KMS-11 (cell line): ENCODE measurements at regions not wholly inside any gene's neighbourhood (a gene's known extent, or its start where the extent isn't known, plus 50 kb on each side); places are given as distances from the start of the nearest gene placed in this dataset.

ENCODE experiments used
- H2AFZ ChIP-seq: fragments of 200-600 bp; sonication (generic); 2 replicates; pipeline ENCODE4 v1.6.1; 2016; ENCODE audit warnings: antibody characterized with exemption, mixed run types, low read depth
- H3K27ac ChIP-seq: fragments of 200-600 bp; sonication (generic); 2 replicates; pipeline ENCODE4 v1.6.1; 2016; ENCODE audit warnings: mild to moderate bottlenecking, mixed run types
- H3K27me3 ChIP-seq: fragments of 200-600 bp; sonication (generic); 2 replicates; pipeline ENCODE4 v1.6.1; 2017; ENCODE audit warnings: mild to moderate bottlenecking, low read depth, mixed run types, moderate library complexity; ENCODE audit not compliant: insufficient read depth
- H3K36me3 ChIP-seq: fragments of 200-600 bp; sonication (generic); 2 replicates; pipeline ENCODE4 v1.6.1; 2017; ENCODE audit warnings: mild to moderate bottlenecking, mixed run types; ENCODE audit not compliant: insufficient read depth
- H3K4me1 ChIP-seq: fragments of 200-600 bp; sonication (generic); 2 replicates; pipeline ENCODE4 v1.6.1; 2016; ENCODE audit warnings: mild to moderate bottlenecking, low read depth, mixed run types; ENCODE audit not compliant: poor library complexity, severe bottlenecking
- H3K4me2 ChIP-seq: fragments of 200-600 bp; sonication (generic); 2 replicates; pipeline ENCODE4 v1.7.0; 2016; ENCODE audit warnings: mild to moderate bottlenecking, mixed run types
- H3K4me3 ChIP-seq: fragments of 200-600 bp; sonication (generic); IDR thresholded peaks from 2 replicates; pipeline ENCODE4 v1.6.1; 2017; ENCODE audit warnings: low read depth, low read length, mixed read lengths; ENCODE audit not compliant: insufficient read depth
- H3K79me2 ChIP-seq: fragments of 200-600 bp; sonication (generic); 2 replicates; pipeline ENCODE4 v1.6.1; 2016; ENCODE audit warnings: low read depth, mixed run types; ENCODE audit not compliant: insufficient read depth
- H3K9ac ChIP-seq: fragments of 200-600 bp; sonication (generic); 2 replicates; pipeline ENCODE4 v1.6.1; 2016; ENCODE audit warnings: mild to moderate bottlenecking, mixed run types
- H4K20me1 ChIP-seq: fragments of 200-600 bp; sonication (generic); 2 replicates; pipeline ENCODE4 v1.6.1; 2016; ENCODE audit warnings: mild to moderate bottlenecking, mixed run types; ENCODE audit not compliant: insufficient read depth
- CTCF ChIP-seq: fragments of 200-600 bp; sonication (generic); conservative IDR thresholded peaks from 2 replicates; pipeline ENCODE4 v1.6.1; 2017; ENCODE audit warnings: low read depth, mild to moderate bottlenecking, antibody characterized with exemption, low read length, moderate library complexity, mixed read lengths

- no peak overlapping the region for H3K27ac ChIP-seq
- no peak overlapping the region for H3K9ac ChIP-seq
- no peaks in the 10 kb centered on the region for H3K4me1 ChIP-seq
- no peak overlapping the region for H2AFZ ChIP-seq
- no peaks in the 10 kb centered on the region for H4K20me1 ChIP-seq
- H3K79me2 ChIP-seq: no peaks in the 10 kb centered on the region
- no peak for TF ChIP-seq CTCF
- H3K27me3 ChIP-seq: no peaks in the 10 kb centered on the region
- no peaks in the 10 kb centered on the region for H3K36me3 ChIP-seq
- no peak overlapping the region for H3K4me2 ChIP-seq
- no peak overlapping the region for H3K4me3 ChIP-seq
Observed at GRCh38 chr2:83650161-83650560, 808.9 kb downstream of the SUCLG1 start.

- Histone ChIP-seq H3K79me2 (no peaks in the 10 kb centered on the region), H3K27me3 (no peaks in the 10 kb centered on the region), H3K4me2 (no peak overlapping the region), H2AFZ (no peak overlapping the region), H3K27ac (no peak overlapping the region), H3K4me1 (no peaks in the 10 kb centered on the region), H4K20me1 (no peaks in the 10 kb centered on the region), H3K9ac (no peak overlapping the region), H3K4me3 (no peak overlapping the region), H3K36me3 (no peaks in the 10 kb centered on the region)
- TF ChIP-seq CTCF: no peak
Observed at GRCh38 chr2:83640506-83640905, 818.6 kb downstream of the SUCLG1 start.

- no peaks in the 10 kb centered on the region for H4K20me1 ChIP-seq
- no peak overlapping the region for H2AFZ ChIP-seq
- H3K4me3 ChIP-seq: no peak overlapping the region
- H3K36me3 ChIP-seq: no peaks in the 10 kb centered on the region
- no peak for TF ChIP-seq CTCF
- no peak overlapping the region for H3K4me2 ChIP-seq
- H3K9ac ChIP-seq: no peak overlapping the region
- no peak overlapping the region for H3K27ac ChIP-seq
- H3K4me1 ChIP-seq: no peaks in the 10 kb centered on the region
- H3K79me2 ChIP-seq: no peaks in the 10 kb centered on the region
- H3K27me3 ChIP-seq: no peaks in the 10 kb centered on the region
Observed at GRCh38 chr2:83633423-83633822, 825.7 kb downstream of the SUCLG1 start.

- TF ChIP-seq CTCF: no peak
- H3K27me3 ChIP-seq: no peaks in the 10 kb centered on the region
- no peaks in the 10 kb centered on the region for H3K36me3 ChIP-seq
- no peak overlapping the region for H2AFZ ChIP-seq
- no peaks in the 10 kb centered on the region for H3K4me1 ChIP-seq
- no peak overlapping the region for H3K4me3 ChIP-seq
- H3K4me2 ChIP-seq: no peak overlapping the region
- no peaks in the 10 kb centered on the region for H3K79me2 ChIP-seq
- no peaks in the 10 kb centered on the region for H4K20me1 ChIP-seq
- H3K9ac ChIP-seq: no peak overlapping the region
- H3K27ac ChIP-seq: no peak overlapping the region
Observed at GRCh38 chr2:83630351-83630750, 828.7 kb downstream of the SUCLG1 start.

- H3K4me2 ChIP-seq: no peak overlapping the region
- no peak overlapping the region for H3K9ac ChIP-seq
- H2AFZ ChIP-seq: no peak overlapping the region
- no peaks in the 10 kb centered on the region for H4K20me1 ChIP-seq
- H3K27me3 ChIP-seq: no peaks in the 10 kb centered on the region
- no peaks in the 10 kb centered on the region for H3K4me1 ChIP-seq
- H3K36me3 ChIP-seq: no peaks in the 10 kb centered on the region
- no peaks in the 10 kb centered on the region for H3K79me2 ChIP-seq
- TF ChIP-seq CTCF: no peak
- H3K4me3 ChIP-seq: no peak overlapping the region
- H3K27ac ChIP-seq: no peak overlapping the region
Observed at GRCh38 chr2:83615511-83615910, 843.6 kb downstream of the SUCLG1 start.
